CD4-positive, alpha-beta T cell treated with Interleukin-17A for 4 hours (primary cell): ENCODE measurements at regions not wholly inside any gene's neighbourhood (a gene's known extent, or its start where the extent isn't known, plus 50 kb on each side); places are given as distances from the start of the nearest gene placed in this dataset.

ENCODE experiments used
- DNase-seq: peaks from one replicate; pipeline ENCODE4 v3.0.0-alpha.2; 2020; ENCODE audit warnings: mixed read lengths

DNA sequence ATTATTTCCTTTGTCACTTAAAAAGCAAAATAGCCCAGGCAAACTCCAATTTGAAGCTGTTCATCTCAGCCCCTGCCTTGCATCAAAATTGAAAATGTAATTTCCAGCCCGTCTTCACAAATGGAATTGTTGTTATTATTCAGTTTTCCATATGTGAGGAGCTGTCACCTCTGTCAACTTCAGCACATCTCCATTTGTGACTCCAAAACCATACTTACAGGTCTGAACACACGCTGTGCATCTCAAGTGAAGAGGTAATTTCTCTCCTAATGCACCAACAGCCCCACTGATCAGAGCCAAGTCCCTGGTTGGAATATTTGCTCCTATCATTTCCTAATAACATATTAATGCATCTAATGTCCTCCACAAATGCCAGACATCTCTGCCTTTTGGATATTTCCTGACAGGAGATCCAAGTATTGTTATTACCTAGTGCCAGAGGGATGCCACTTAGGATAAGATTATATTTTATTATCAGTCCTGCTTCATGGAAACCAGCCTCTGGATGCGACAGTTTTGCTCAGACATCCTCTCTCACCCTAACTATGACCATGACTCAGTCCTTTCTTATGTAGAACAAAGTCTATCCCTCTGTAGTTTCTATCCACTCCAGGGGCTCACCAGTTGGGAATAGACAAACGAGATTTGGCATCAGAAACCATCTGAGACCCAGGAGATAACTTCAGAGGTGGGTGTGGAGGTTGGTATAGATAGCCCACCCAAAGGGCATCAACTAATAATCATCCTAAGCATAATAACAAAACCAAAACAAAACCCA lies 379.8 kb downstream of the VPS13C start:
- no peak for DNase-seq

DNA sequence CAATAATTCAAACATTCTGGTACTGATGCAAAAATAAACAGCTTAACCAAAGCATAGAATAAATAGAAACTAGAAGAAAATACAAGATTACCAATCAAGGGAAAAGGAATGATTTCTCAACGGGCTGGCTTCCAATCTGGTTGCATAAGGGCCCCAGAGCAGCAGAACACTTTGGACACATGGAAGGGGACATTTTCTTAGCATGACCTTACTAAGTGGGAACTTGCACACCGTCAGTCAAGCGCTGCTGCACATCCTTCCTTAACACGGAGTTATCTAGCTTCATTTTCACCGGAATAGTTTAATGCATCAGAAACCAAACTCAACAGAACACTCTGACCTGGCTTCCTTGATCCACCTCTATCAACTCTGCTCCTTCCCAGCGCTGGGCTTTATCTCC lies 388.5 kb downstream of the VPS13C start:
- no peak for DNase-seq

DNA sequence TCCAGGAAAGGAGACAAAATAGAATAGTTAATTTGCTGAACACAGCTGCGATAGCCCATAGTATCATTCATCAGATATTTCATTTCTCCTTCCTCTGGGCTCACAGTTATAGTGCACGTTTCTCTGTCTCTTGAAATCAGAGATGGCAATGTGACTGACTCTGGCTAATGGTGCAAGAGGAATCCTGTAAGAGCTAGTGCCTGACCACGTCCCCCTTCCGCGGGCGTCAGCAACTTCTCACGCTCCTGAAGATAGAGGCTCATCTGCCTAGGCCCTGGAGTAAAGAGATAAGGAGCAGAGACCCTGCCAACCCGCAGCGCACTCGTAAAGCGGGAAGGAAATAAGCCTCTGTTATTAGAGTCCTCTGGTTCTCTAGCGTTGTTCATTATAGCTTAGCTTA lies 391.8 kb downstream of the VPS13C start:
- DNase-seq = no peak

DNA sequence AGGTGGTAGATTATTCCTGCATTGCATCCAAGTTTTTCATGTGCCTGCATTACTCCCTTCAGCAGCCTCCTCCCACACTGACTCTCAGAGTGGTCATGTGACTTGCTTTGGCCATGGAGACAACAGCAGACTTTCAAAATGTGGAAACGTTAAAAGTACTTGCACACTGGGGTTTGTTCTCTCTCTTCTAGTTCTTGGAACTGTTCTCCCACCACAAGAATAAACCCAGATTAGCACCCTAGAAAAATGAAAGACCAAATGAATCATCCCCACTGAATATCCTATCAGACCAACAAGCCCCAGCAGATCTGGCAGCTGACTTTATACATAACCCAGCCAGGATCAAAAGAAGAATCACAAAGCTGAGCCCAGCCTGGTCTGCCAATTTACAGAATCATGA lies 398.5 kb downstream of the VPS13C start:
- no peak for DNase-seq

DNA sequence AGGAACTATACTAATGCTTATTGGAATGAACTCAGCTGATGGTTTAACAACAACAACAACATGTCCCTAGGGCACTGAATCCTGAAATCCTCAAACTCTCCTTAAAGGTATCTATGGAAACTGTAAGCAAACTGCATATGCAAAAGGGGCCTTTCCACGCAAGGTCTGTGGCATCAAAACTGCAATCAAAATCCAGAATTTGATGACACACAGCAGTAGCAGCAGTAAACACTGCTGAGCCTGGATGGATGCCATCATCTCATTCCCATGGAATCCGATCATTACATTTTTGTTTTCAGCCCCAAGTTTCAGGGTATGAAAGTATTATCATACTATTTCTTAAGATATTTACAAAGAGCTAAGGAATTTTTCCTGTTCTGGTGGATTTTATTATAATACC lies 399.7 kb downstream of the VPS13C start:
- no peak for DNase-seq

DNA sequence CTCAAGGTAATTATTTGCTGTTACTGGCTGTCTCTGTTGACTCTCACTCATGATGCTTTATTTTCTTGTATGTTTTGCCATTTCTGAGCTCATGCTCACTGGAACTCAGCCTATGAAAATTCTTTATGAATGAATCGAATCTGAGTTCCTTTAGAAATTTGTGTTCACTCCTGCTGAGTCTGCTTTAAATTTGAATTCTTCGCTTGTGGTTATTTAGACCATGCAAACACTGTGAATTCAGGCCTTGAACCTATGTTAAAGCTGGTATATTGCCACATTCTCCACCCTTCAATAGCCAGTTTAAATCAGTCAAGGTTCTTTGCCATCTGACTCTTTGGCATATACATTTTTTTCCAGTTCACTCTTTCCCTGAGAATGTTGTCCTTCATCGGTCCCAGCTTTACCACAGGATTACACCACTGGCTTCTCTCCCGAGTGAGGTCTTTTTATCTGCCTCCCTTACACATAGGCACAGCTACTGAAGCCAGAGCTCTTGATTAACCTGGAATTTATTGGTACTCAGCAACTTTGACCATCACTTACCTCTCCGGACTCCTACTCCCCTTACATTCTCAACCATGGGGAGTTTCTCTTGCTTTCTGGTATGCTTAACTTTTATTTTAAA lies 400.6 kb downstream of the VPS13C start:
- DNase-seq = no peak

DNA sequence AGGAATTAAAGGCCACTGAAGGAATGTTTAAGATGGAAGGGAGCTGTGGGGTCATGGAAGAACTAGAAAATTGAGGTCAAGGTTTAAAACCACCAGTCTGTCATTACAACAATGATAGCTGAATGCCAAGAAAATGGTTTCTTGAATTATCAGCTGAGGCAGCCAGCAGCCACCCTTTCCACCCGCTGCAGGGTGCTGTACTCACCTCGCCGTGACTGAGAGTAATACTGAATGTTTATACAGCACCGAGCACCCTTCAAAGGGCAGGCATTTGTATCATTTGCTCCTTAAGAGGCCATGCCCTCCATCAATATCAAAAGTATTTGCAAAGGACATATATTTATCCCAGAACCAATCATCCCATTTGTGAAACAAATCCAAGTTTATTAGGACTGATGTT lies 402.8 kb downstream of the VPS13C start:
- DNase-seq = no peak

DNA sequence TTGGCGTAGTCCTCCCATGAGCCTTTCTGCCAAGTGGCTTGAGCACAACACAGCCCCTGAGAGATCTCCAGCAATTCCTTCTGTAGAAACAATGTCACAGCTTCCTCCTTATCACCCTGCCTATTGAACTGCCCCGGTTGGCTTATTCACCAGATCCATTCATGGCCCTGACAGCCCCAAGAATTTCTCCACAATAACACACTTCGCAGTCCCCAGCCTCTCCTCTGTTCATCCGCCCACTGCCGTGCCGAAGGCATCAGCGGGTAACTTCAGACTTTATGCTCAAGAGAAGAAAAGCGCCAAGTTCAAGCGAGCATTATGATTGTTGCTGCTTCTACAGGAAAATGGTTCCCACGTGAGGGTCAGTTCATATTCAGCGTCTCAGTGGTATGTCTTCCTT lies 403.9 kb downstream of the VPS13C start:
- no peak for DNase-seq

DNA sequence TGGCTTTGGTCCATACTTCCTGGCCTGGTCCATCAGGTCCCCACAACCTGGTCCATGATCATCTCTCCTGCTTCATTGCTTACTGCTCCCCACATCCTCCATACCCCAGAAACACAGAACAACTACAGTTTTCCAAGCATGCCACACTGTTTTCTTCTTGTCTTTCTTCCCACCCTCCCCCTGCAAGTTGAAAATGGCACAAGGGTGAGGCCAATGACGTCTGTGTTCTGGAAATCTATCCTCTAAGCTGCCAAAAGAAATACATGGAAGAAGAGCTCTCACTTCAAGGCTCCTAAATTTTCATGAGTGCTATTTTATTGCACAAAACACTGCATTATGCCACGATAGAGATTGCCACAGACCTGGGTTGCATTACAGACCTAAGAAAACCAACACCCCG lies 404.4 kb downstream of the VPS13C start:
- no peak for DNase-seq

DNA sequence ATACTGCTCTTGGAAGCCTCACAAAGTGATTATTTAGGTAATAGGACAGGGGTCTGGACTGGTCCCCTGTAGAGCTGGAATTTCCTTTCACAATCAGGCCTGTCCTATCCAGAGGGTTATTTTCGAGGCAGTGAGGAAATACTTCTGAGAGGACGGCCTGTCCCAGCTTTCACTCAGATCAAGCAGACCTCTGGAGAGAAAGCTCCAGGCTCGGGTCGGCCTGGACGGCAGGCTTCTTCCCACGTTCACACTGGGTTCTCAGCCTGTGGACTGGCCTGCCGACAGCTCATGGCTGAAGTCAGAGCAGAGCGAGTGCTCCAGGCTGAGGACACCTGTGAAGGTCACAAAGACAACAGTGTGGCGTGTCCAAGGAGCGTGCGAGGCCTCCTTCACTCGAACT lies 405.3 kb downstream of the VPS13C start:
- DNase-seq = no peak

DNA sequence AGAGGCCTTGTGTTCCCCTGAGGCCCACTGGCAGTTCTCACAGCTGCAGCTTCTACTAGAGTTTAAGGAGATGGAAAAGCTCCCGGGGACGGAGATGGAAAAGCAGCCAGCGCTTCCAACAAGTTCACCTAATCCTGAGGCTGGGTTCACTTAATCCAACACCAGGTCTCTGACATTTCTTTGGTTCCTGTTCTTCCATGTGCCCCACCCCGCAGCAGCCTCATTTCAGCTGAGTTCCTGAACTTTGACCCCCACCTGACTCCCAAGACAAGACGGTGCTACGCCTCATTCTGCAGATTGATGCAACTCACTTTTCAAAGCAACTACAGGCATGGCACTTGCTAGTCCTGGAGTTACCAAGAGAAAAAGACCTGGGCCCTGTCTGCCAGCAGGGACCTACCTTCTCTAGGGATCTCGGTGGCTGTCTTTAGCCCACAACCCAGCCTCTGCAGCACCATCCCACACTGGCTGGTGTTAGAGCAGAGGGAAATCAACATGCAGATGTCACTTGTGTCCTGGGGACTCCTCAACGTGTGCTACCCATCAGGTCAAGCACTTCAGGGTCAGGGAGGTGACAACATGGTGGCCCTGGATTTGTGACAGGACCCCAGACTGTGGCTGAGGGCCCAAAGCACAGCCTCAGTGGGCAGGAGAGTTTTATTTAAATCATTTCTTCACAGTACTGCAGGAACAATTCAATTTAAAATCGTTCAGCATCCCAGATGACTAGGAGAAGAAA lies 406.1 kb downstream of the VPS13C start:
- DNase-seq = no peak

DNA sequence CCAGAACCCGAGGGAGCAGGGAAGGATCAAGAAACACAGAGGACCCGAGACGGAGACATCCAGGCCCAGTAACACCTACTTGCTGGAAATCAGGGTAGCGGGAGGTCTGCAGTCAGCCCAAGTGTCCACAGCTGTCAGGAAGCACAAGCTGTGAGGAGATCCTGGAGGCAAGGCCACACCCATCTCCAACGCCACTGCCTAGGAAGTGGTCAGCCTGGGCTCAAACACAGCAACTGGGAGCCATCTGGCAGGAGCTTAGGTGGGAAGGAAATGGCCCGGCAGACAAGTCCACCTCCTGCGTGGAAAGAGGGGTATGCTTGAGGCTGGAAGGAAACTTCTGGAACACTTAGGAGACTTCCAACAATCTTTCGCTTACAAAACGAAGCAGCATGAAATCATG lies 407.1 kb downstream of the VPS13C start:
- DNase-seq = no peak

DNA sequence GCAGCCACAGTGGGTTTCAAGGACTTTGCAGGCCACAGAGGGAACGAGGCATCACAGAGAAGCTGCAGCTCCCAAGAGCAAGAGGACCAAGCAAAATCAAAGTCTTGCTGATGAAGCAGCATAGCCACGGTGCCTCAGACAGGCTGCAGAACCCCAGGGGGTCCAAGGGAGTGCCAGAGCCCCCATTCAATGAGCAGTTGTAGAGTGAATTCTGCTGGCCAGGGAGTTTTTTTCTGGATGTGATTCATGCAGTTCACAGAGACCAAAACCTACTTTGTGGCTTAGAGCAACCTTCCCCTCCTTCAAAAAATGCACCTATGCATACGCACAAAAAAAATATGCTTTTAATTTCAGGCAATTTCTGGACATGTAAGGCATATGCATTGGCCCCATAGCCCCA lies 409.0 kb downstream of the VPS13C start:
- DNase-seq = no peak

DNA sequence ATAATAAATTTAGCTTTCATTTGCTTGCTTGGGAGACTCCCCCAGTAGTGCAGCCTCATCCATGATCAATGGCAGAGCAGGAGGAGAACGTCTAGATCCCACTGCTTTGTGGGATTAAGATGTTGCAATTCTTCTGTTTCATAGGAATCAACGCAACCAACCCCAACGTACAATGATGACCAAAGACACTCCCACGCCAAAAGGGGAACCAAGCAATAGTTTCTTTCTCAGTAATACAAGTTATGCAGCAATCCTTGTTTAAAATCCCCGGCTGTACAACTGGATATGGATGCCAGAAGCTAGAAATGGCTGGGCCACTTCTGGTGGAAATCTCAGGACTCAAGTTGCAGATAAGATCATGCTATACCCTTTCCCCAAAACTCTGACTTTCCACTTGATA lies 411.2 kb downstream of the VPS13C start:
- DNase-seq = no peak

DNA sequence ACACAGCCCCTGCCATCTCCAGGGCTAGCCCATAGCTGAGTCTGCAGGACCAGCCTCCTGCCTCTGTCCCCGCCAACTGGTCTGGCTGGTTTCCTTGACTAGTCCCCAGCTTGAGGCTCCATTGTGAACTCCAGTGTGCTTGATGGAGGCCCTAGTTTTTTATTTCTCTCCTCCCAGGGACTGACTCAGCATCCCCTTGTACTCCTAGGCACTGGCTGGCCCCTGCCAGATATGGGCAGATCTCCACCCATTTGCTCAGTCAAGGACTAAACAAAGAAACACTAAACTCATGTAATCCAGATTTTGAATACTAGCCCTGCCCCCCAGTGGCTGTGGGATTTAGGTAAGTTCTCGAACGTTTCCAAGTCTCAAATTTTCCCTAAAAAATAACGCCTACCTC lies 415.4 kb upstream of the RORA start:
- DNase-seq = no peak

DNA sequence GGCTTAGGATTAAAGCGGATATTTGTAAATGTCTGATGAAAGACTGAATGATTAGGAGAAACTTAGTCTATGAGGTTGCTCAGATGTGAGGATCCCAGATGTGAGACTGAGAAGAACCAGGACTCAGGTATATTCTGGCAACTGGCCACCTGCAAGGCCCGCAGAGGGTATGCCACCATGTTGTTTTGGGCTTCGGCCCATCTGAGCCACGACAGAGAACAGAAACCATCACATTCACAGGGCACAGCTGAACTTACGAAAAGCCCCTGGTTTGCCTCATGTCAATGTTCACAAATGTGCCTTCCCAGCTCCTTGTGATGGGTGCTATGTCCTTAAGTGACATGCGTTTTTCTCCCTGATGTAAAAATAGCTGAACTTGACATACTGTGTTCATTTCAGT lies 412.5 kb upstream of the RORA start:
- no peak for DNase-seq

DNA sequence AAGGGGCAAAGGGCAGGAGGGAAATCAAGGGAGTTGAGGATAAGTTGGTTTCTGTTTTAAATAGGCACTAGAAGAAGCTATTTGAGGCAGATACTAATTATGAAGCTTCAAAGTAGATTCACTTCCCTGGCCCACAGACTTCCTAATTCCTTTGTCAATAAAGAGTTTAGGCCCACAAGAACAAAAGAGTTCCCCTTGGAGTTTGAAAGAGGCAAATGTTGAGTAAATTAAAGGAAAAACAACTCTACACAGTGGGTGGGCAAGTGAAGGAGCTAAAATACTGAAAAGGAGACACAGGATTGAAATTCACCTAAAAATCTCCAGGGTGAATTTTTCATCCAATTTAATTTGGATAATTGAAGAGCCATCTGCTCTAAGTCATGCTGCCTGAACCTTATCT lies 411.7 kb upstream of the RORA start:
- DNase-seq = no peak

DNA sequence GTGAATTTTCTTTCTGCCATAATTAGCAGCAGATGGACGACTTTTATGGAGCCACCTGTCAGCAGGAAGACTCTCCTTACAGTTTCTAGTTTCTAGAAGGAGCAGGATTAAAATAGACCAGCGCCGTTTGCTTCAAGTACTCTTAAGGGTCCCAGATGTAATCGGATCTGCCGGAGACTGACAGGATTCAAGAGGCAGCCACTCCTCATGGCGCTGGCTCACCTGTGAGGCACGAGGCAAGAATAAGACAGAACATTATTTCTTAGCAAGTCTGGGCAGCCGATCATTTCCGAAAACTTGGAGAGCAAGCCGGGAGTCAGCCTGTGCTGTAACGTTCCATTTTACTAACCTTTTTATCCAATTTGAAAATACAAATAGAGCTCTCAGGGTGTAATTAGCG lies 410.4 kb upstream of the RORA start:
- DNase-seq = no peak

DNA sequence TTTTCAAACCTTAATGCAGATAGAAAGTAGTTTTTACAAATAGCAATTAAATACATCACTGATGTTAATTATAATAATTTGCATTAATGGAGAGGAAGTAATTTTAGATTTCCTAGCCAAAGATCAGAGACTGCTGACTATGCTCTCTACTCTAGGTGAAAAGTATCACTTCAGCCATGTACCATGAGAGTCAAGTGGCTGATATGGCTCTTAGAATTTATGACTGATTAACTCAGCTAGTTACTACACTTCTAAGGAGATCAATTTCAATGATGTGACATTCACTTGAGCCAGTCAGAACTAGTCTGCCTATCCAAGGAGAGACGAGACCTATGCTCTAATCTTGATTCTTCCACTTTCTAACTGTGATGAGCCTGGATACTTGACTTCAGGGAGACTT lies 405.7 kb upstream of the RORA start:
- DNase-seq = no peak

DNA sequence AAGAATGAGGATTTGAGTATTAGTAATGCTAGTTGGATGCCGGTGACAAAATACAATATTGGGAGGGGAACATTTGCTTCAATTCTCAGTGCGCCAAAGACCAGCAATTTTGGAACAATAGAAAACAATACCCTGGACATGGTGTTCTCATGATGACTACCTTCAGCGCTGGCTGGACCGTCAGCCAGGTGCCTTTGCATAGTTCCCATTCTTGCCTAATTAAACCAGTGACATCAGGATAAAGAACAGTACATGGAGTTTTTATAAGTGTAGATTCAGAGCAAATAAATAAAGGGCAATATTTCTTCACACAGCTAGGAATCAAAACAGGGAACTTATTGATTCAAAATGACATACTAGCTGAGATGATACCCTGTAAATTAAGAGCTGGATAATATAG lies 404.8 kb upstream of the RORA start:
- no peak for DNase-seq

DNA sequence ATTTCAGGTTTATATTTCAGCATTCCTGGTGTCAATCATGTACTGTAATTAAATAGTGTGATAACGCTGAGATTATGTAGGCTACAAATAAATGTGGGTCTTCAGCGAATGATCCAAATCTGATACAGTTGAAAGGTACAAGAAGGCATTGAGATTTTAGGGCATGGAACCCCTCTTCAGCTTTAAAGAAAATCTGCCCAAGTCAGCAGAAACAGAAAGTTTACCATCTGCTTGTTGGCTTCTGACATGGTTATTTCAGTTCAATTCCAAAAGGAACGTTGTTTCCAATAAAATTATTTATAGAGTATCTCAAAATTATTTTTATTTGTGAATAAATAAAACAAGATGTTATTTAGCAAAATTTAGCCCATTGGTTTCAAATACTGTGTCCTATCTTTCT lies 400.2 kb upstream of the RORA start:
- no peak for DNase-seq

DNA sequence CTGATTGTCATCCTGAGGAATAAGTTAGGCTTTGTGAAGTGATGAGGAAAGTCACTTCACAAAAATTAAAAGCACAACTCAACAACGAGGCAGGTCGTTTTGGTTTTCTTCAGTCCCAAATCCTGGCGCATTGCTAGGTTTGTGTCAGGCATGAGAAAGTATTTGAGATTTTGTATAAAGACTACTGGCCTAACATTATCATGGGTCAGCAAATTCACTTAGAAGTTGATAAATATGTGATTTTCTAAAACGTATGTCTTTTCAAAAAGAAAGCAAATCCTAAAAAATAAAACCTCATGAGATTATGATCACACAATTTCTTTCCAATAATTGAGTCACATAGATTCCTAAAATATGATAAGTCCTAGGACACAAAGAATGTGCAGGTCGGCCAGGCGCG lies 395.8 kb upstream of the RORA start:
- no peak for DNase-seq

DNA sequence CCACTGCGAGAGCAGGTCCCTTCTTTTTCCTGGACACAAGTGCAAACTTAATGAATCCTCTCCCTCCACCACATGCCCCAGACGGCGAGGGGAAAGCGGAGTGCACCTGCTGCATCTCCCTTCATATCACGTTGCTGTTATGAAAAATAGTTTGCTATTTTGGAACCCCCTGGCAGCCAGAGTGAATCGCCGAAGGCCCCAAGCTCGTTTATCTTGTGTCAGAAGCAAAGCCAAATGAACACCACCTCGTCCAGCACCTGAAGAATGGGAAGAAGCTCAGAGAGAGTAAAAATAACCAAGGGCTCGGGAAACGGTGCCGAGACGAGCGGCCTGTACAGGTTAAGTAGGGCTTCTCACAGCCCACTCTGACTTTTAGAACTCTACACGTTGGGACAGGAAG lies 394.6 kb upstream of the RORA start:
- DNase-seq = no peak

DNA sequence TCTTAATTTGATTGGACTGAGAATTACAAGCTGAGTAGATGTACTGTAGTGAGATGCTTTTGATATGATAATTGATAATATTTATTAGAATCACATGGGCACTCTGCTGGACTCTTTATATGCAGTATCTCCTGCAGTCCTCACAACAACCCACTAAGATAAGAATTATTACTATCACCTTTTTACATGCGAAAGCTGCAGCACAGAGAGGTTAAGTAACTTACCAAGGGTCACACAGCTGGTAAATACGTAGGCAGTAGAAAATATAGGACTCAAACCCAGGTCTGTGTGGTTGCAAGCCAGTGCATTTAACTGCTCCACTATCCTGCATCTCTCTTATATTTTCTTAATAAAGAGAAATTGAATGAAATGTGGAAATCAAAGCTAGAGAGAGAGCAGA lies 392.8 kb upstream of the RORA start:
- DNase-seq = no peak
